ENCODE measurements at regions not wholly inside any gene's neighbourhood (a gene's known extent, or its start where the extent isn't known, plus 50 kb on each side); places are given as distances from the start of the nearest gene placed in this dataset.

GRCh38 chr1:58325866-58326265 lies 220.7 kb downstream of the OMA1 start:
- BruUV-seq (replicated peaks) = no TSS peak
- POLR2A ChIA-PET (ENCODE audit: low non-redundant PET) = no interaction called here
- no peaks in the 10 kb centered on the region for H3K9me3 ChIP-seq (ENCODE audit: low read depth, low read length, poor library complexity, severe bottlenecking)

DNA sequence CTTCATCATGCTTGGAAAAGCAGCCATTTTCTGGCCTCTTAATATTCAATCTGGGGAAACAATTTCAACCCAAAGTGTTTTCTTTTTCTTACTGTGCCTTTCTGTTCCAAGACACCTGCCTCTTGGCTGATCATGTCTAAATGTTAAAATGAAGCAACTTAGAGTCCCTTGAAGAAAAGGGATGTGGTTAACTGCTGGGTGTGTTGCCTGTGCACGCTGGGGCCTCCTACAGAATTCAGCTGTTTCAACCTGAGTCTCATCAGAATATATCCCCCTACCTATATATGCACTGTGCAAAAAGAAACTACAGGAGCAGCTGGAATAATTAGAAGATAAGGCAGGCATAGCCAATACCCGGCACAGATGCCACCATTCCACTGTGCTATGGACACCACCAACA lies 222.0 kb downstream of the OMA1 start:
- no peaks in the 10 kb centered on the region for H3K9me3 ChIP-seq (ENCODE audit: low read depth, low read length, poor library complexity, severe bottlenecking)
- BruUV-seq (replicated peaks) = no TSS peak
- POLR2A ChIA-PET (ENCODE audit: low non-redundant PET) = no interaction called here
- intact Hi-C loops (cut with micrococcal nuclease; ENCODE audit: unreplicated experiment) = no loop called here
- no peak overlapping the region for H3K4me3 ChIP-seq (ENCODE audit: low read depth, low read length, poor library complexity, severe bottlenecking)
- TF ChIP-seq CTCF (conservative IDR thresholded peaks at IDR 0.05; ENCODE audit: low read depth, low read length) (no peak), EZH2 (IDR thresholded peaks at IDR 0.05; ENCODE audit: borderline replicate concordance, low read depth, low read length, poor library complexity, severe bottlenecking) (no peak)
- no peaks in the 10 kb centered on the region for H3K36me3 ChIP-seq (ENCODE audit: insufficient read depth, low read length, poor library complexity, severe bottlenecking)
- H3K27ac ChIP-seq (ENCODE audit: low read depth, low read length, poor library complexity, severe bottlenecking) = no peak overlapping the region
- H3K27me3 ChIP-seq (replicated peaks; ENCODE audit: insufficient read depth, low read depth, low read length, poor library complexity) = no peaks in the 10 kb centered on the region
- no peaks in the 10 kb centered on the region for H3K4me1 ChIP-seq (ENCODE audit: insufficient read depth, low read length, poor library complexity, severe bottlenecking)
- CTCF ChIA-PET = no interaction called here
- DNase-seq (ENCODE audit: low spot score) = no peak

More at GRCh38 chr1:58325866-58326265, 220.7 kb downstream of the OMA1 start:
- H3K27me3 ChIP-seq (replicated peaks; ENCODE audit: insufficient read depth, low read depth, low read length, poor library complexity) = no peaks in the 10 kb centered on the region
- TF ChIP-seq CTCF (conservative IDR thresholded peaks at IDR 0.05; ENCODE audit: low read depth, low read length) (no peak), EZH2 (IDR thresholded peaks at IDR 0.05; ENCODE audit: borderline replicate concordance, low read depth, low read length, poor library complexity, severe bottlenecking) (no peak)
- DNase-seq (ENCODE audit: low spot score) = no peak
- H3K4me1 ChIP-seq (ENCODE audit: insufficient read depth, low read length, poor library complexity, severe bottlenecking) = no peaks in the 10 kb centered on the region
- no peak overlapping the region for H3K27ac ChIP-seq (ENCODE audit: low read depth, low read length, poor library complexity, severe bottlenecking)
- CTCF ChIA-PET = interaction anchor here (0.5 kb wide), 1 partner anchor 131 kb away, joined by 3 read pairs; no protein-coding TSS in a partner anchor
- no peaks in the 10 kb centered on the region for H3K36me3 ChIP-seq (ENCODE audit: insufficient read depth, low read length, poor library complexity, severe bottlenecking)
- no peak overlapping the region for H3K4me3 ChIP-seq (ENCODE audit: low read depth, low read length, poor library complexity, severe bottlenecking)
- intact Hi-C loops (cut with micrococcal nuclease; ENCODE audit: unreplicated experiment) = no loop called here

DNA sequence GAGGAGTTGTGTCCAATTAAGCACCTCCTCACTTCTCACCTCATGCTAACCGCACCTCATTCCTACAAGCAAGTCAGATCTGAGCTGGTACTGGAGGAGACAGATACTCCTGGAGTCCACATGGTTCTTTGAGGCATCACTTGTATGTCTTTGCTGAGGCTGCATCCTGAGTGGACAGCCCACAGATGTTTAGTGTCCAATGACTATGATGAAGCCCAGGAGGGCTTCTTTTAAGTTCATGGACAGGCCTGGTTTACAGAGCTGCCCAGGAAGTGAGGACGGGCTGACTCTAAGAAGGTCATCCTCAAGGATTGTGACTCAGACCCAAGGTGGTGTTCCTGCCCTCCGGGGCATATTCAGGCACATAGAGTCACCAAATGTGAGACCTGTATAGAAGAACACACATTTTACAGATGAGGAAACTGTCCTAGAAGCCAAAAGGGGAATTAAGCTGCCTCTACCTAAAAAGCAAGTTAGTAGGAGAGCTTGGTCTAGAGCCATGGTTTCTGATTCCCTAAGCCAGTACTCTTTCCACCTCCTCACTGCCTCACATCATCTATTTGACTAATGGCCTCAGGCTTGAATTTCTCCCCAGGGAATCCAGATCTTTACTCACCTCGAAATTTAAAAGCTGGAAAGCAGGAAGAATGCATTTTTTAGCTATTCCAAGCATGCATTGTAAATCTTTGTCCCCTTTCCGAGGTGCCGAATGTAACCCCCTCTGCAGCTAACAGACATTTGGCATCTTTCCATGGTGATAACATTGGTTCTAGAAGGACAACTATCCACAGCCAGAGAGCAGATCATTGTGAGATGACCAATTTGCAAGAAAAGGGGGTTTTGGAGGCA lies 228.1 kb downstream of the OMA1 start:
- Histone ChIP-seq H3K9me3 (ENCODE audit: low read depth, low read length, poor library complexity, severe bottlenecking) (no peaks in the 10 kb centered on the region), H3K27ac (ENCODE audit: low read depth, low read length, poor library complexity, severe bottlenecking) (no peak overlapping the region), H3K36me3 (ENCODE audit: insufficient read depth, low read length, poor library complexity, severe bottlenecking) (no peaks in the 10 kb centered on the region), H3K4me1 (ENCODE audit: insufficient read depth, low read length, poor library complexity, severe bottlenecking) (no peaks in the 10 kb centered on the region), H3K27me3 (replicated peaks; ENCODE audit: insufficient read depth, low read depth, low read length, poor library complexity) (no peaks in the 10 kb centered on the region), H3K4me3 (ENCODE audit: low read depth, low read length, poor library complexity, severe bottlenecking) (no peak overlapping the region)
- no TSS peak for BruUV-seq (replicated peaks)
- DNase-seq (ENCODE audit: low spot score) = no peak
- ChIA-PET CTCF (interaction anchor here (0.6 kb wide), 1 partner anchor 1910 kb away, joined by 4 read pairs; no protein-coding TSS in a partner anchor), POLR2A (ENCODE audit: low non-redundant PET) (no interaction called here)
- TF ChIP-seq EZH2 (IDR thresholded peaks at IDR 0.05; ENCODE audit: borderline replicate concordance, low read depth, low read length, poor library complexity, severe bottlenecking) (no peak), CTCF (conservative IDR thresholded peaks at IDR 0.05; ENCODE audit: low read depth, low read length) (no peak)
- intact Hi-C loops (cut with micrococcal nuclease; ENCODE audit: unreplicated experiment) = no loop called here
